ENCODE measurements at regions not wholly inside any gene's neighbourhood (a gene's known extent, or its start where the extent isn't known, plus 50 kb on each side); places are given as distances from the start of the nearest gene placed in this dataset.

- no peak for DNase-seq
- Histone ChIP-seq H3K36me3 (no peaks in the 10 kb centered on the region), H3K27me3 (no peaks in the 10 kb centered on the region), H3K4me1 (no peaks in the 10 kb centered on the region), H3K27ac (no peak overlapping the region), H3K9me3 (no peaks in the 10 kb centered on the region), H3K4me3 (no peak overlapping the region)
- intact Hi-C loops (cut with DNase I; ENCODE audit: low total_unique reads), result no loop called here
- no peak for TF ChIP-seq CTCF (IDR thresholded peaks at IDR 0.05)
Measured at GRCh38 chr4:148962539-148963290, 520.5 kb upstream of the NR3C2 start.

DNA sequence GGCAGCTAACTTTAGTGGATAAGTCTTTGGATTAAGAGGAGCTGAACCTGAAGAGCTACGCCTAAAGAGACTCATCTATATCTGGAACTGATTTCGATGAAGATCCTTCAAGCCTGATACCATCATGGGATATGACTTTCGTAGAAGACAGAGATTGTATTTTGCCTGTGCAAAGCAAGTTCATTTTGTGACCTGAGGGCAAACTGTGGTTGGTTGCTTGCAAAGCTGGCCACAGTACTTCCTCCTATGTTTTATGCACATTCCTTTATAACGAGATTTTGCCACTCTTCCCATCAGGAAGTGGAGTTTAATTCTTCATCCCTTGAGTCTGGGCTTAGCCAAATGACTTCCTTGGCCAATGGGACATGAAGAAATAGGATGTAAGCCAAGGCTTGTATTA lies 519.3 kb upstream of the NR3C2 start:
- H3K4me3 ChIP-seq, result no peak overlapping the region
- no peaks in the 10 kb centered on the region for H3K27me3 ChIP-seq
- H3K9me3 ChIP-seq, result no peaks in the 10 kb centered on the region
- intact Hi-C loops (cut with DNase I; ENCODE audit: low total_unique reads), result no loop called here
- DNase-seq, result no peak
- H3K36me3 ChIP-seq, result no peaks in the 10 kb centered on the region
- H3K27ac ChIP-seq, result no peak overlapping the region
- H3K4me1 ChIP-seq, result no peaks in the 10 kb centered on the region
- TF ChIP-seq CTCF (IDR thresholded peaks at IDR 0.05), result no peak

DNA sequence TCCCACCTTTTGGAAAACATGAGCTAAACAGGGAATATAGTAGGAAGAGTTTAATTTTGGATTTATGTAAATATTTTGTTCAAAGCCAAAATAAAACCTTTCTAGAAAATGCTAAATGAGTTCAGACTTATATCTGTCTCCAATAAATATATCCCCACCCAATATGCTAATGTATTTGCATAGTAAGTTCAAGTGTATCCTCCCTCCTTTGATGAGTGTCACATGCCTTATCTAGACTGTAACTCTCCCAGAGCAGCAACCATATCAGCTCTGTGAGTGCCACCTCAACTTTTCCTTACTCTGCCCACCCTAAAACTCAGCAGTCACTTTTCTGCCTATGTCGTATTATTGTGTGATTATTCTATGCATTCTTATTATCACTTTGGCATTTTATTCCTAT lies 516.1 kb upstream of the NR3C2 start:
- TF ChIP-seq CTCF (IDR thresholded peaks at IDR 0.05), result no peak
- intact Hi-C loops (cut with DNase I; ENCODE audit: low total_unique reads), result no loop called here
- H3K9me3 ChIP-seq, result no peaks in the 10 kb centered on the region
- no peak overlapping the region for H3K27ac ChIP-seq
- no peaks in the 10 kb centered on the region for H3K27me3 ChIP-seq
- no peak overlapping the region for H3K4me3 ChIP-seq
- no peaks in the 10 kb centered on the region for H3K36me3 ChIP-seq
- DNase-seq, result no peak
- no peaks in the 10 kb centered on the region for H3K4me1 ChIP-seq

- Histone ChIP-seq H3K27ac (no peak overlapping the region), H3K27me3 (no peaks in the 10 kb centered on the region), H3K9me3 (no peaks in the 10 kb centered on the region), H3K36me3 (no peaks in the 10 kb centered on the region), H3K4me1 (no peaks in the 10 kb centered on the region), H3K4me3 (no peak overlapping the region)
- intact Hi-C loops (cut with DNase I; ENCODE audit: low total_unique reads), result no loop called here
- TF ChIP-seq CTCF (IDR thresholded peaks at IDR 0.05), result no peak
- DNase-seq, result no peak
Measured at GRCh38 chr4:148955564-148956297, 513.5 kb upstream of the NR3C2 start.

GRCh38 chr4:148954011-148954749 lies 512.0 kb upstream of the NR3C2 start:
- Histone ChIP-seq H3K27ac (no peak overlapping the region), H3K4me3 (no peak overlapping the region), H3K9me3 (no peaks in the 10 kb centered on the region), H3K27me3 (no peaks in the 10 kb centered on the region), H3K36me3 (no peaks in the 10 kb centered on the region), H3K4me1 (no peaks in the 10 kb centered on the region)
- intact Hi-C loops (cut with DNase I; ENCODE audit: low total_unique reads), result no loop called here
- DNase-seq, result no peak
- no peak for TF ChIP-seq CTCF (IDR thresholded peaks at IDR 0.05)

Measured in tibial artery (tissue), 4 donors.